ENCODE measurements at regions not wholly inside any gene's neighbourhood (a gene's known extent, or its start where the extent isn't known, plus 50 kb on each side); places are given as distances from the start of the nearest gene placed in this dataset.
A peak's percentile ranks its signal among the peaks of the same experiment; 100 is the strongest.

GRCh38 chr4:138925495-138925894, 90.1 kb upstream of the NOCT start:
- no peak for TF ChIP-seq CTCF (IDR thresholded peaks at IDR 0.05)

- peak; percentile 83 for TF ChIP-seq CTCF (IDR thresholded peaks at IDR 0.05)
These were observed 96.3 kb upstream of the NOCT start for GRCh38 chr4:138919094-138919936.

- no peak for TF ChIP-seq CTCF (IDR thresholded peaks at IDR 0.05)
These were observed 97.3 kb upstream of the NOCT start for GRCh38 chr4:138918169-138918869.

- no peak for TF ChIP-seq CTCF (IDR thresholded peaks at IDR 0.05)
These were observed 98.8 kb upstream of the NOCT start for GRCh38 chr4:138916763-138917162.

DNA sequence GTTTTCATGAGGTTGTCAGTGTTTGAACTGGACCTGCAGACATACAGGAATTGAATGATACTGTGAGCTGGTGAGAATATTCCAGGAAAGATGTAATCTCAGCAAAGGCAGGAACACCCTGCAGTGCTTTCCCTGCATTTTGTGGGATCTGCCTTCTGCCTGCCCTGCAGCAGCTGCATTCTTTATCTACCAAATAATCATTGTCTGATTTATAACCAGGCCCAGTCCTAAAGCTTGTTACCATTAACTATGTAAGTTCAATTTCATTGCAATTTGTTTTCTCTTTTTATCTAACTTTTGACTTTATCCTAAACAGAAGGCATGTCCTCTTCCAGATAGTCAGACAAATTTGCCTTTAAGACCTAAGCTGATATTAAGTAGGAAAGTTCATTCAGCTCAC, 99.8 kb upstream of the NOCT start:
- TF ChIP-seq CTCF (IDR thresholded peaks at IDR 0.05), result no peak

DNA sequence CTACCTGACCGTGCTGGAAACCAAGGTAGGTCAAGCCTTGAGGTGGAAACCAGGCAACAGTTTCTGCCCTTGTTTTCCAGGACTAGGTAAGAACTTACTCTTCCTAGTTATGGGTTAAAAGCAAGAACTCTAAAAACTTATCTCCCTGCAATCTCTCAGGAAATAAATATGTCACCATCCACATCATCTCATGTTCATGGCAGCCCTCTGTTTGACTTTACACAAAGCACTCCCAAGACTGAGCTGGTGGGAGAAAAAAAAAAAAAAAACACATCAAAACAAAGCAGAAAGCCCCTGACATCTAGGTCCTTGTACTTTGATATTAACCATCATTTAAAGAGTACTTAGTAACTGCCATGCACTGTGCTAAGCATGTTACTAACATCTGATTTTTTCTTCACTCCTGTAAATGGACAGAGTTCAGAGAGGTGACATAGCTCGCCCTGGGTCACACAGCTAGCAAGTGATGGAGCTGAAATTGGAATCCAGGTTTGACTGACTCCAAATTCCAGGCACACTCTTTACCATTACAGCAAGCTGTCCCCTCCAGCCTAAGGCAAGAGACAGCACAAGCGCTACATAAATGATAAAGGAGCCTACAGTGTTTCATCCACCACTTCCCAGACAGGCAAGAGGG, 102.8 kb upstream of the NOCT start:
- no peak for TF ChIP-seq CTCF (IDR thresholded peaks at IDR 0.05)

GRCh38 chr4:138911909-138912703, 103.5 kb upstream of the NOCT start:
- TF ChIP-seq CTCF (IDR thresholded peaks at IDR 0.05), result no peak

Measured in LNCAP (cell line).